GM12878 (cell line): ENCODE measurements at regions not wholly inside any gene's neighbourhood (a gene's known extent, or its start where the extent isn't known, plus 50 kb on each side); places are given as distances from the start of the nearest gene placed in this dataset.

Experiments used
- ATAC-seq: fragments of 200-7000 bp; cut with Tn5 transposase; 3 replicates; pipeline ENCODE4 v1.9.1; 2020; ENCODE audit warnings: mild to moderate bottlenecking, moderate library complexity
- BruUV-seq: library from RNA; stranded (reverse); fragments of 400-500 nt; replicated peaks from 2 replicates; lab custom pipeline; 2021; lab: Mats Ljungman, UMichigan
- CTCF ChIA-PET: fragments of 300-600 bp; sonication (Branson Sonifier 250); formaldehyde crosslinking; extraction: SDS; loops from one replicate; lab custom pipeline; 2021; ENCODE audit warnings: inconsistent platforms; lab: Yijun Ruan, JAX
- POLR2A ChIA-PET: fragments of 350-600 bp; formaldehyde crosslinking; extraction: SDS; loops from one replicate; lab custom pipeline; 2021; ENCODE audit warnings: inconsistent platforms; lab: Charles Lee
- RAD21 ChIA-PET: fragments of 300-600 bp; sonication (Branson Sonifier 250); formaldehyde crosslinking; loops from one replicate; lab custom pipeline; 2023; ENCODE audit warnings: antibody characterized with exemption; ENCODE audit not compliant: unreplicated experiment; lab: Charles Lee
- SMC1A ChIA-PET: fragments of 300-600 bp; sonication (Branson Sonifier 250); formaldehyde crosslinking; loops from one replicate; lab custom pipeline; 2023; ENCODE audit not compliant: unreplicated experiment, uncharacterized antibody; lab: Charles Lee
- DNase-seq: peaks from one replicate; pipeline ENCODE4 v3.0.0-alpha.2; 2011; ENCODE audit warnings: low read depth, low spot score
- FAIRE-seq: peaks from 3 replicates; lab custom pipeline; 2011; peaks lifted over from hg19 to GRCh38; lab: Jason Lieb, UNC
- H2AFZ ChIP-seq: 2 replicates; pipeline ENCODE4 v1.6.0; 2011; ENCODE audit warnings: low read depth, low read length, control low read depth; ENCODE audit not compliant: control insufficient read depth
- H3K27ac ChIP-seq: 2 replicates; pipeline ENCODE4 v1.5.1; 2011; ENCODE audit warnings: control low read depth; ENCODE audit not compliant: control insufficient read depth, insufficient read depth
- H3K27me3 ChIP-seq, 2 experiments: replicated peaks in 1 of 2; 2 replicates each; pipeline versions ENCODE4 v1.6.0 to v1.6.1; 2011; ENCODE audit warnings: low read length in 1 of 2; ENCODE audit not compliant: control insufficient read depth in 2 of 2, insufficient read depth in 2 of 2
- H3K36me3 ChIP-seq, 2 experiments: 2 replicates each; pipeline ENCODE4 v1.5.1; 2011; ENCODE audit warnings: low read length in 1 of 2; ENCODE audit not compliant: control insufficient read depth in 2 of 2, insufficient read depth in 2 of 2
- H3K4me1 ChIP-seq: 2 replicates; pipeline ENCODE4 v1.6.1; 2011; ENCODE audit warnings: mild to moderate bottlenecking, low read length, moderate library complexity, mixed read lengths; ENCODE audit not compliant: control insufficient read depth, insufficient read depth
- H3K4me2 ChIP-seq: 2 replicates; pipeline ENCODE4 v1.6.0; 2011; ENCODE audit warnings: control low read depth; ENCODE audit not compliant: control insufficient read depth, insufficient read depth
- H3K4me3 ChIP-seq: fragments of 200-600 bp; sonication (generic); 2 replicates; pipeline ENCODE4 v1.5.1; 2016
- H3K79me2 ChIP-seq: 2 replicates; pipeline ENCODE4 v1.6.0; 2011; ENCODE audit warnings: low read length; ENCODE audit not compliant: control insufficient read depth, insufficient read depth
- H3K9ac ChIP-seq: 2 replicates; pipeline ENCODE4 v1.8.0; 2011; ENCODE audit warnings: low read length, control low read depth, mixed read lengths; ENCODE audit not compliant: control insufficient read depth, insufficient read depth
- H3K9me3 ChIP-seq: replicated peaks from 3 replicates; pipeline ENCODE4 v1.5.1; 2011; ENCODE audit warnings: mild to moderate bottlenecking, low read length; ENCODE audit not compliant: control insufficient read depth, insufficient read depth
- H4K20me1 ChIP-seq: 2 replicates; pipeline ENCODE4 v1.6.0; 2011; ENCODE audit not compliant: control insufficient read depth, insufficient read depth
- ATF3 ChIP-seq: IDR thresholded peaks from 2 replicates; pipeline ENCODE4 v1.6.1; 2011; ENCODE audit warnings: low read depth, mild to moderate bottlenecking, low read length, moderate library complexity, borderline replicate concordance; ENCODE audit errors: extremely low read depth
- BMI1 ChIP-seq: fragments of 450-650 bp; IDR thresholded peaks from 2 replicates; pipeline ENCODE4 v1.6.1; 2016; ENCODE audit warnings: mild to moderate bottlenecking, moderate library complexity, borderline replicate concordance
- CHD1 ChIP-seq: IDR thresholded peaks from 2 replicates; pipeline ENCODE4 v1.6.1; 2012; ENCODE audit warnings: low read depth, low read length, improper control_type of control experiment
- E2F8 ChIP-seq: fragments of 450-650 bp; IDR thresholded peaks from 2 replicates; pipeline ENCODE4 v1.6.1; 2018; ENCODE audit warnings: mild to moderate bottlenecking, low read depth, moderate library complexity; ENCODE audit not compliant: partially characterized antibody
- HSF1 ChIP-seq: fragments of 150-350 bp; IDR thresholded peaks from 2 replicates; pipeline ENCODE4 v1.6.1; 2014; ENCODE audit warnings: mild to moderate bottlenecking, low read depth, low read length
- IRF5 ChIP-seq: fragments of 450-650 bp; IDR thresholded peaks from 2 replicates; pipeline ENCODE4 v1.6.1; 2017; ENCODE audit warnings: borderline replicate concordance
- KDM1A ChIP-seq: fragments of 200-600 bp; sonication (generic); IDR thresholded peaks from 2 replicates; pipeline ENCODE4 v1.6.1; 2016; ENCODE audit warnings: borderline replicate concordance
- LARP7 ChIP-seq: fragments of 450-650 bp; IDR thresholded peaks from 2 replicates; pipeline ENCODE4 v1.6.1; 2017; ENCODE audit warnings: mild to moderate bottlenecking
- NKRF ChIP-seq: fragments of 450-650 bp; conservative IDR thresholded peaks from 2 replicates; pipeline ENCODE4 v1.6.1; 2017; ENCODE audit warnings: mild to moderate bottlenecking, moderate library complexity
- PAX8 ChIP-seq: fragments of 450-650 bp; IDR thresholded peaks from 2 replicates; pipeline ENCODE4 v1.6.1; 2017; ENCODE audit warnings: mild to moderate bottlenecking, moderate library complexity
- PKNOX1 ChIP-seq: fragments of 450-650 bp; IDR thresholded peaks from 2 replicates; pipeline ENCODE4 v1.6.1; 2016; ENCODE audit warnings: mild to moderate bottlenecking
- SMC3 ChIP-seq: IDR thresholded peaks from 2 replicates; pipeline ENCODE4 v1.6.1; 2011; ENCODE audit warnings: low read length, improper control_type of control experiment, borderline replicate concordance
- ZNF217 ChIP-seq: fragments of 450-650 bp; IDR thresholded peaks from 2 replicates; pipeline ENCODE4 v1.6.1; 2017; ENCODE audit warnings: antibody characterized with exemption, mild to moderate bottlenecking
- WGBS: methylation state at CpG from one replicate; pipeline ENCODE4 v1.1.6; 2016; ENCODE audit warnings: low lambda C conversion rate; ENCODE audit not compliant: insufficient replicate concordance, insufficient coverage; ENCODE audit errors: missing lambda C conversion rate; 5-methylcytosine and 5-hydroxymethylcytosine counted together
- in situ Hi-C: fragments of 300-500 bp; cut with MboI; formaldehyde crosslinking; loops from 9 replicates; pipeline ENCODE4 v1.14.3; 2018; ENCODE audit warnings: mixed read lengths
- intact Hi-C: fragments of 100-400 bp; cut with micrococcal nuclease; formaldehyde crosslinking; loops from one replicate; pipeline ENCODE4 v1.14.2; 2022; ENCODE audit not compliant: unreplicated experiment

- POLR2A ChIA-PET = no interaction called here
- H3K27me3 ChIP-seq = no peaks in the 10 kb centered on the region
- H3K4me2 ChIP-seq = no peak overlapping the region
- FAIRE-seq = no peak
- no TSS peak for BruUV-seq
- TF ChIP-seq IRF5 = no peak
- TF ChIP-seq NKRF = no peak
- TF ChIP-seq PKNOX1 = no peak
- TF ChIP-seq PAX8 = no peak
- no peak for TF ChIP-seq SMC3
- no peak for TF ChIP-seq LARP7
- no peak for TF ChIP-seq ATF3
- no peak for TF ChIP-seq KDM1A
- TF ChIP-seq E2F8 = no peak
- no peak for TF ChIP-seq HSF1
- TF ChIP-seq CHD1 = no peak
- TF ChIP-seq ZNF217 = no peak
- TF ChIP-seq BMI1 = no peak
- H2AFZ ChIP-seq = no peak overlapping the region
- intact Hi-C loops = no loop called here
- in situ Hi-C loops = no loop called here
- no peak for ATAC-seq
- H3K79me2 ChIP-seq = no peaks in the 10 kb centered on the region
- 18% methylated on average over 2 of the region's 2 CpGs for WGBS
- no peaks in the 10 kb centered on the region for H3K4me1 ChIP-seq
- RAD21 ChIA-PET = no interaction called here
- no peaks in the 10 kb centered on the region for H4K20me1 ChIP-seq
- SMC1A ChIA-PET = interaction anchor here (0.7 to 1.2 kb wide), 6 partner anchors 13 to 522 kb away, joined by 3 to 4 read pairs (median 3); no protein-coding TSS in a partner anchor
- H3K9ac ChIP-seq = no peak overlapping the region
- no peak for DNase-seq
- no peaks in the 10 kb centered on the region for H3K9me3 ChIP-seq
- no peak overlapping the region for H3K27ac ChIP-seq
- no peaks in the 10 kb centered on the region for H3K36me3 ChIP-seq
- H3K4me3 ChIP-seq = no peak overlapping the region
- CTCF ChIA-PET = no interaction called here
These were observed 829.3 kb upstream of the CITED2 start for GRCh38 chr6:140203661-140204147.
